HG03354 (cell line): ENCODE measurements at regions not wholly inside any gene's neighbourhood (a gene's known extent, or its start where the extent isn't known, plus 50 kb on each side); places are given as distances from the start of the nearest gene placed in this dataset.

Experiments used
- ATAC-seq: cut with Tn5 transposase; IDR thresholded peaks from one replicate; pipeline ENCODE4 v1.9.1; 2021; ENCODE audit warnings: mild to moderate bottlenecking; ENCODE audit not compliant: unreplicated experiment, poor library complexity, severe bottlenecking

DNA sequence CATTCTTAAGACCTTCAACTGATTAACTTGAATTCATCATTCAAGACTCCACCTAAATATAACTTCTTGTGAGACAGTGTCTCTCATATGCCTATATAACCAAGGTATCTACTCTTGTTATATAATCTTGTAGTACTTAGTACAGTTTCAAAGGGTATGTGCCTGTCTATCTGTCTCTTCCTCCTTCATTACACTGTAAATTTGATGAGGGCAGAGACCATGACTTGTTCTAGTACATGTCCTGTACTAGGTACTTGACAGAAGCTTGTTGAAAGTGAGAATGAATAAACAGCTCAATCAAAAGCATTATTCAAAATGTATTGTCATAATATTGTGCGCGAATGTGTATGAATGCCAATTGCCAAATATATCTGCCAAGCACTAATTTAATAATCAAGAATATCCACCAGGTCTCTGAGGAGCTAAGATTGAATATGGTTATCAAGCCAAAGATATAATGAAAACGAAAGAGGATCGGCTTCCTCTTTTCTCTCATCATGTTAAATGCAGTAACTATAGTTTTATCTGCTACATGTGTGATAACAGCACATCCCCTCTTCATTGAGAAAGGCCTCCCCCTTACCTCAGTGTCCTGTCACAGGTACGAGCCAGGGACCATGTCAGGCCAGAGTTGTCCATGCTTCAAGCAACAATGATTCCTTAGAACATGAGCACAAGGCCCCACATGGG, 117.3 kb downstream of the UCHL5 start:
- ATAC-seq, result no peak

DNA sequence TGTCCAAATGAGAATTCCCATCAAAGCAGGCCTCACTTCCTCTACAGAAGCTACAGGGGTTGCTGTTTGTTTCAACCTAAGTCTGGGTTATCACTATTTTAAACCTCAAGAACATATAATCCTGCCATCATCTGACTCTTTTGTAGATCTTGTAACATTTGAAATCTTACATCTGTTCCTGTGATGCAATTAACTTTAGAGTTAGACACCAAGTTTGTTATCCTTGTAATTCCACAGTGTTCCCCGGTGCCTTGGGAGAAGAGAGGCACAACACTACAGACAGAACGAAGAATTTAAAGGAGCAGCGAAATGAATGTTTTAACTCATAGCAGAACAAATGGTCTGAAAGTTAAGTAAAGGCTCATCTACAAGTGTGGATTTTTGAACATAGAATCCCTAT, 116.1 kb downstream of the UCHL5 start:
- no peak for ATAC-seq

DNA sequence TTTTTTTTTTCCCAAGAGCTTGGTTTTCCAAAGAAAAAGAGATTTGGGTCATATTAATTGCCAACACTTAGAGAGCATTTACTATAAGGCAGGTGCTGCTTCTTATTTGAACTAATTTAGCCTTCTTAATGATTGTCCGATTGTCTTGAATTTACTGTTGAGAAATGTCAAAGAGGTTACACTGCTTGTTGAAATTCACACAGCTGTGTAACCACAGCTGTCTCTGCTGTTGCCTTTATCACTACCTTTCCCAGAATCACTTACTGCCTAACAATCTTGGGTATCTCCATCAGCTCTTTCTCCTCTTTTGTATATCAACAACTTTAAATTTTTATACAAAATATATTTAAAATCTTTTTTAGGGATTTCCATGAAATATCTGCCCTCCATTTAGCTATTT, 115.6 kb downstream of the UCHL5 start:
- ATAC-seq, result no peak

DNA sequence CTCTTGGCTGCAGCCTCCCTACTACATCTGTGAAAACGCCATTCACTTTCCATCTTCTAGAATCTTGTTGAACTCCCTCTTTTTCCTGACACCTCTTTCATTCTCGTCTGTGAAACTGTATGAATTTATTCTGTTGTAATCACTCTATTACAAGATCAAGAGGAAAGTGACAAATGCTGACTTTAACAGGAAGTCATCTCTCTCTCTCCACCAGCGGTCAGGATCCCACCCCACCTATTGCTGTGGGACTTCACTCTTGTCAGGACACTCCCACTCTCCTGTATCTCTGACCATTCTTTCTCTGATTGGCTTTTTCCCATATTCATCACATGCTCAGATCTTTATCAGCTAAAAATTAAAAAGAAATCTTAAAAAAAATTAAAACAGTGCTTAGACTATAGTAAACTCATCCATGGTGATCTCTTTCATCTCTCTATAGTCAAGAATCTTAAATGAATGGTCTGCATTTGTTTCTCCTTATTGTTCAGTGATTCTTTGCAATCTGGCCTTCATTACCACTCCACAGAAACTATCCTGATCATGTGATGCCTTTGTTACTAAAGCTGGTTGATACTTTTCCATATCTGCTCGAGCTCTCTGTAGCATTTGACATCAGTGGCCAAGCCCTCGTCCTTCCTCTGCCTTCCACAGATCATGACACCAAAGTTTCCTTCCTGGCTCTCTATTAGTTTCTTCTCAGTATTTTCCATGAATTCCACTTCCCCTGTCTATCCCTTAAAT, 113.6 kb downstream of the UCHL5 start:
- ATAC-seq, result no peak

DNA sequence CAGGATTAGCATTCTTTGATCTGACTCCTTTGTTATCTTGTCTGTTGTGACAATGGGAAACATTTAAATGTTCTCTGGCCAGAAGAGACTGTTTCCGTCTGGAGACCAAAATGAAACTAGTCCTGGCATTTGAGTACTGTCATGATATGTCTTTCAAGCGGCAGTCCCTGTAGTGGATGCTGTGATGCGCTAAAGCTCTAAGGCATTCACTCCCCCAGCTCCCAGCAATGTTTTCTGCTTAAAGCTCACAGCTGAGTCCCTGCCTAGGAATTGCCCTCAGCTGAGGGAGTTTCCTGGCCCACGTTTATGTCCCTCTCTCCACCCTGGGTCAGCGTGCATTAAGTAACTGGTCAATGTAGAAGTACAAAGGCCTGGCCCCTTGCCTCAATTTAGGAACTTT, 109.4 kb downstream of the UCHL5 start:
- ATAC-seq, result no peak

DNA sequence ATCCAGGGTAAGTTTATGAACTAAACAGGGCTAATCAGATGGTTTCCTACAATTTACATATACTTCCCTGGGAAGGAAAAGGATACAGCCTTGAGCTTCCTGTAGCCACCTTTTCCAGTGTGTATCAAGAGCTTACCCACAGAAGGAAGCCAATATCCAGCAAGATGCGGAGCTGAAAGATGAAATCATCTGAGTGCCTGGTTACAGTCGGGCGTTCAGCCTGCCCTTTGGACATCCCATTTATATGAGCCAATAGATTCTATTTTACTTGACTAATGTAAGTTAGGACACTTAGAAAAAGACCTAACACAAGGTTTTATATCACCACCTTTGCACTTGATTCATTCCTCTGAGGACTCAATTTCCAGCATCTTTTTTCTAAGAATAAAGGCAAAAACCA, 108.2 kb downstream of the UCHL5 start:
- ATAC-seq, result no peak

DNA sequence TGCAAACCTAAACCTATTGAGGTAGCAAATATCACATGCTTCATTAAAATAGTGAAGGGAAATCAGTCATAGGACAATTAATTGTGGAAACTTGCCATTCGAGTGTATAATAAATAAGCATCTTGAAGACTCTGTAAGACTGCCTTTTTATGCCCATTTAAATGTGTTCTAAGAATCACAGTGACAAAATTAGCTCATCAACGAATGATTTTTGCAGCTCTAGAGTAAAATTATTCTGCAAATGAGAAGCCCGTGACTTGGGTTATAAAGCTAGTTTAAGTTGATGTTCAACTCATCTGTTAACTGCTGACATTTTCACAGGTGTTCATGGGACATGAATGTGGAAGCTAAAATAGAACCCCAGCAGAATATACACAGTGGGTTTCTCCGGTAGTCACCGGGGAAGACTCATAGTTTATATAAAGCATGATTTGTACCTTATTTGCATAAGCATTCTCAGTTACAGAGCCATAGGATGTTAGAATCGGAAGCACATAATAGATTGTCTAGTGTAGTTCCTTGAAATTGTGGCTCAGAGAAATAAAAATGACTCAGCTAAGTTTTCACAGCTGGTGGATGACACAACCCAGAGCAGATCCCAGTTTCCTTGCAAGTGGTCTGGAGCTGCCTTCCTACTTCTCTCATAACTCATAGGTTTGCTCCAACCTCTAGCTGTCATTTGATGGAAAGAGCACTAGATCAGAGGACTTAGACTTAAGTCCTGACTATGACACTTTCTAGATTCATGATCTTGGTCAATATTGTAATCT, 107.3 kb downstream of the UCHL5 start:
- peak; percentile 99 for ATAC-seq

DNA sequence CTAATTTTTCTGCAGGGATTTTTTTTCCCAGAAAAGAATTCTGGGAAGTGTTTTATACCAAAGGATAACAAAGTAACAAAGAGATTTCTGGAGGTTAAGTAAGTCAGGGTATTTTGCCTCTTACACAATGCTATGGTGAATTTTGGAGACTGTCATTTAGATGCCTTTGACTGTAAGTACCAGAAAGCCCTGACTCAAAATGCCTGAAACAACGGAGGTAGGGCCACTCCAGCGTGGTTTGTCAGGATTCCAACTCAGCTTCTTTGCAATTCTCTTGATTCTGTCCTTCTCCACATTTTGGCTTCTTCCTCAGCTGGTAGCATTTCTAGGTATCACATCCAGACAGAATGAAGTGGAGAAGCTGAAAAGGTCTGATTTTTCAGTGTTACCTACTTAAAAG, 106.5 kb downstream of the UCHL5 start:
- no peak for ATAC-seq

DNA sequence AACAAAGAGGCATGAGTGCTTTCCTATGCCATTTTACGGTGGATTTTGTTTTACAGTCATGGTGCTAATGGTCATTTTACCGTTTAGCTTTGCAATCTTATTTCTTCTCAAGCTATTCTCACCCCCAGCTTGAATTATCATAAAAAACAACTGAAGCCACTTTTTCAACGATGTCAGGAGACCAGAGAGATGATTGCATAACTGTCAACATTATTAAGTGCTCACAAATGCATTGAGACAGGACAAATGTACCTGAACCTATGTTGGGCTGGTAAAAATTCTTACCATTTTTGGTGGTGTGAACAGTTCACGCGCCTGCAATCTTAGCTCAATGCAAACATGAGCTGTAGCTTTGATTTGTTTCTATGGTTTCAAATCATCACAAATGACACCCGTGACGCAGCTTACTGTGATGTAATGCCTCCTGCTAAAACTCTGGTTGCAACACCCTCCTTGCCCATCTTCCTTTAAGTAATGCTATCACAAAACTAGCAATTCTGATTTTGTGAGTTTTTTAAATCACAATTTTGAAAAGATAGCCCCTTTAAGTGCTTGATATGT, 104.4 kb downstream of the UCHL5 start:
- ATAC-seq, result no peak

DNA sequence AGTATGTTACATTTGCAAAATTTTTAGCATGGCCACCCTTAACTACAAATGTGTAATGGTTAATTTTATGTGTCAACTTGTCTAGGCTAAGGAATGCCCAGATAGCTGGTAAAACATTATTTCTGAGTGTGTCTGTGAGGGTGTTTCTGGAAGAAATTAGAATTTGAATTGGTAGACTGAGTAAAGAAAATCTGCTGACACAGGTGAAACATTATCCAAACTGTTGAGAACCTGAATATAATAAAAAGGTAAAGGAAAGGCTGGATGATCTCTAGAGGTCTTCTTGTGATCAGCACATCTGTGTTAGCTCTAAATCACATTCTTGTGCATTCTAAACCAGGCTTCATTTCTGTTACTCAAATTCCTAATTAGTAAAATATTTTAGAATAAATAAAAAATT, 100.8 kb downstream of the UCHL5 start:
- ATAC-seq, result no peak

DNA sequence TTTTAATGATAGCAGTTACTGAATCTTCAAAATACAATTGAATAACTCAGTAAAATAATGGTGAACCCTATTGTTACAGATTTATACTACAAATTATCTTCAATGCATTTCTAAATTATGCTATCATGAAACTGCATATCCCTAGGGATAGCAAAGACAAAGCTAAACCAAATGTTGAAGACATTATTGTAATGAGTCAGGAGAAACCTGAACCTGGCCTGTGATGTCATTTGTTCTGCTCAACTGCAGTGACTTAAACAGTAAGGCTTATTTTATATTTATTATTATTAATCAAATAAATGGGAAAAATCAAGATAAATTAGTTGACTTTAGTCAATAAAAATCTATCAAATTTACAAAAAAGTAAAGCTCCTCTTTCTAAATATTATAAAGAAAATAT, 100.3 kb downstream of the UCHL5 start:
- no peak for ATAC-seq

DNA sequence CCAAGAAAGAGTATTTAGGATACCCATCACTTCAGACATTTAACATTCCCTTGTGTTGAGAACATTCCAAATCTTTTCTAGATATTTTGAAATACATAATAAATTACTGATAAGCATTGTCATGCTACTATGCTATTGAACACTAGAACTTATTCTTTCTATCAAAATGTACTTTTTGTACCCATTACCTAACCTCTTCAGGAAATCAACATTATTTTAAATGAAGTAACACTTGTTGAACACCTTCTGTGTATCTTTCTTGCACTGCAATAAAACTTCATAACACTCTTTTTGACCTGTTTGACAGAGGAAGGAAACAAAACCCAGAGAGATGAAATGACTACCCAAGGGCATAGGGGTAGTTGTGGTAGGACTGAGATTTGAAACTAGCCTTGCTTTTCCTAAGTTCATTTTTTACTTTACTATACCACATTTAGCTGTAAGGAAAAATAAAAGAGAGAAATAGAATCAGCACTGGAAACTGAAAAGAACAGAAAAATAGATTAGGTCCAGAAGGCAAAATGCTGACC, 99.4 kb downstream of the UCHL5 start:
- ATAC-seq, result peak; percentile 65
